MM.1S (cell line): ENCODE measurements at regions not wholly inside any gene's neighbourhood (a gene's known extent, or its start where the extent isn't known, plus 50 kb on each side); places are given as distances from the start of the nearest gene placed in this dataset.
"Not testable (repeated sequence)": the region's sequence is repeated elsewhere in the genome, so short reads cannot be mapped to it uniquely, and the experiment has no call there.

ENCODE experiments used
- CTCF ChIP-seq: fragments of 300-600 bp; sonication (generic); IDR thresholded peaks from 2 replicates; pipeline ENCODE4 v1.5.1; 2016; ENCODE audit warnings: antibody characterized with exemption, low read length, mixed read lengths
- EZH2 ChIP-seq: fragments of 300-600 bp; sonication (generic); optimal IDR thresholded peaks from 2 replicates; pipeline ENCODE3; 2017; ENCODE audit warnings: low read depth, mild to moderate bottlenecking, antibody characterized with exemption, low read length, mixed read lengths
- EZH2phosphoT487 ChIP-seq: fragments of 300-600 bp; sonication (generic); IDR thresholded peaks from 2 replicates; pipeline ENCODE4 v1.6.1; 2018; ENCODE audit warnings: antibody characterized with exemption, low read length

DNA sequence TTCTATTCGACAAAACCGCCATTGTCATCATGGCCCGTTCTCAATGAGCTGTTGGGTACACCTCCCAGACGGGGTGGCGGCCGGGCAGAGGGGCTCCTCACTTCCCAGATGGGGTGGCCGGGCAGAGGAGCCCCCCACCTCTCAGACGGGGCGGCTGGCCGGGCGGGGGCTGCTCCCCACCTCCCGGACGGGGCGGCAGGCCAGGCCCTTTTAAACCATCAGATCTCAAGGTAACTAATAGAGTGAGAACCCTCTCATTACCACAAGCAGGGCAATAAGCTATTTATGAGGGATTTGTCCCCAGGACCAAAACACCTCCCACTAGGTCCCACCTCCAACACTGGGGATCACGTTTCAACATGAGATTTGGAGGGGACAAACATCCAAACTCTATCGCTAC lies 571.5 kb downstream of the INSC start:
- TF ChIP-seq CTCF, EZH2phosphoT487, EZH2: not testable (repeated sequence)
